ENCODE measurements at regions not wholly inside any gene's neighbourhood (a gene's known extent, or its start where the extent isn't known, plus 50 kb on each side); places are given as distances from the start of the nearest gene placed in this dataset.

DNA sequence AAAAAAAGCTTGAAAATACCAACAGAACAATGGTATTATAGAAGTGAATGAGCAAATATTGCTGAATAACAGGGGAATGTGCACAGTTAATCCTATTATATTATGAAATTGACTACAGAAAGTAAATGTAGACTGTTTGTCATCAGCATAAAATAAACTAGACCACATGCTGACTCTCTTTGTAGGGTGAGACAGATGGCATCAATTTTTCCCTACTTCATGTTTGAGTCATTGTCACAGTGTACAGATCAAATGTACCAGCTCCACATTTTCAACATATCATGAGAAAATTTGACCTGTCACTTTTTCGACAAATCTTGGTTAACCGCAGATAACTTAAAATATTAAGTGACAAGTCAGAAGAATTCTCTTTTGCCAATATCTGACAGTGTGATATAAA, 421.0 kb downstream of the RPL10L start:
- TF ChIP-seq, protein P1, sequence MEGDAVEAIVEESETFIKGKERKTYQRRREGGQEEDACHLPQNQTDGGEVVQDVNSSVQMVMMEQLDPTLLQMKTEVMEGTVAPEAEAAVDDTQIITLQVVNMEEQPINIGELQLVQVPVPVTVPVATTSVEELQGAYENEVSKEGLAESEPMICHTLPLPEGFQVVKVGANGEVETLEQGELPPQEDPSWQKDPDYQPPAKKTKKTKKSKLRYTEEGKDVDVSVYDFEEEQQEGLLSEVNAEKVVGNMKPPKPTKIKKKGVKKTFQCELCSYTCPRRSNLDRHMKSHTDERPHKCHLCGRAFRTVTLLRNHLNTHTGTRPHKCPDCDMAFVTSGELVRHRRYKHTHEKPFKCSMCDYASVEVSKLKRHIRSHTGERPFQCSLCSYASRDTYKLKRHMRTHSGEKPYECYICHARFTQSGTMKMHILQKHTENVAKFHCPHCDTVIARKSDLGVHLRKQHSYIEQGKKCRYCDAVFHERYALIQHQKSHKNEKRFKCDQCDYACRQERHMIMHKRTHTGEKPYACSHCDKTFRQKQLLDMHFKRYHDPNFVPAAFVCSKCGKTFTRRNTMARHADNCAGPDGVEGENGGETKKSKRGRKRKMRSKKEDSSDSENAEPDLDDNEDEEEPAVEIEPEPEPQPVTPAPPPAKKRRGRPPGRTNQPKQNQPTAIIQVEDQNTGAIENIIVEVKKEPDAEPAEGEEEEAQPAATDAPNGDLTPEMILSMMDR (IDR thresholded peaks at IDR 0.05; ENCODE audit: low read depth, low read length, poor library complexity, severe bottlenecking) = no peak
- no peak for TF ChIP-seq EZH2phosphoT487 (IDR thresholded peaks at IDR 0.05; ENCODE audit: borderline replicate concordance, low read length)
- H3K79me2 ChIP-seq (ENCODE audit: control insufficient read depth, low read length) = no peaks in the 10 kb centered on the region
- H3K4me2 ChIP-seq (ENCODE audit: low read length) = no peak overlapping the region
- no peaks in the 10 kb centered on the region for H3K4me1 ChIP-seq (ENCODE audit: control insufficient read depth, low read length)
- H3K27me3 ChIP-seq (ENCODE audit: control insufficient read depth, low read length) = no peaks in the 10 kb centered on the region
- H3K4me3 ChIP-seq (ENCODE audit: low read length) = no peak overlapping the region
- no peaks in the 10 kb centered on the region for H3K9me3 ChIP-seq (ENCODE audit: control insufficient read depth, insufficient read depth, low read length)
- no peaks in the 10 kb centered on the region for H3F3A ChIP-seq (ENCODE audit: control insufficient read depth, insufficient read depth)
- H4K20me1 ChIP-seq (ENCODE audit: control insufficient read depth, insufficient read depth, low read depth, low read length) = no peaks in the 10 kb centered on the region
- no peaks in the 10 kb centered on the region for H3K9me2 ChIP-seq (replicated peaks; ENCODE audit: control insufficient read depth, low read length)
- H3K36me3 ChIP-seq (ENCODE audit: control insufficient read depth, low read length) = no peaks in the 10 kb centered on the region
- H3K27ac ChIP-seq (ENCODE audit: low read depth, low read length) = no peak overlapping the region

DNA sequence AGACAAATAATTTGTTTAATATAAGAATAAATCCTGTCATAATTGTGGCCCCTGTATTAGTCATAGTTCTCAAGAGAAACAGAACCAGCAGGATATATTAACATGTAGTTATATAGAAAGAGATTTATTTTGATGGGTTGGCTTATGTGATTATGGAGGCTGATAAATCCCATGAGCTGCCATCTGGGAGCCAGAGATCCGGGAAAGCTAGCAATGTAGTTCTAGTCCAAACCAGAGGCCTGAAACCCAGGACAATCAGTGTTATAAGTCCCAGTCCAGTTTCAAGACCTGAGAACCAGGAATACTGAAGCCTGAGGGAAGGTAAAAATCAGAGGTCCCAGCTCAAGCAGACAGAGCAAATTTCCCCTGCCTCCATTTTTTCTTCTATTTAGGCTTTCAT, 435.8 kb downstream of the RPL10L start:
- Histone ChIP-seq H3K4me1 (ENCODE audit: control insufficient read depth, low read length) (no peaks in the 10 kb centered on the region), H3K79me2 (ENCODE audit: control insufficient read depth, low read length) (no peaks in the 10 kb centered on the region), H3K9me2 (replicated peaks; ENCODE audit: control insufficient read depth, low read length) (no peaks in the 10 kb centered on the region), H3K27me3 (ENCODE audit: control insufficient read depth, low read length) (no peaks in the 10 kb centered on the region), H3K27ac (ENCODE audit: low read depth, low read length) (no peak overlapping the region), H3F3A (ENCODE audit: control insufficient read depth, insufficient read depth) (no peaks in the 10 kb centered on the region), H3K4me3 (ENCODE audit: low read length) (no peak overlapping the region), H3K9me3 (ENCODE audit: control insufficient read depth, insufficient read depth, low read length) (no peaks in the 10 kb centered on the region), H3K4me2 (ENCODE audit: low read length) (no peak overlapping the region), H4K20me1 (ENCODE audit: control insufficient read depth, insufficient read depth, low read depth, low read length) (no peaks in the 10 kb centered on the region), H3K36me3 (ENCODE audit: control insufficient read depth, low read length) (no peaks in the 10 kb centered on the region)
- TF ChIP-seq, protein P1 (IDR thresholded peaks at IDR 0.05; ENCODE audit: low read depth, low read length, poor library complexity, severe bottlenecking) = no peak
- TF ChIP-seq EZH2phosphoT487 (IDR thresholded peaks at IDR 0.05; ENCODE audit: borderline replicate concordance, low read length) = no peak

DNA sequence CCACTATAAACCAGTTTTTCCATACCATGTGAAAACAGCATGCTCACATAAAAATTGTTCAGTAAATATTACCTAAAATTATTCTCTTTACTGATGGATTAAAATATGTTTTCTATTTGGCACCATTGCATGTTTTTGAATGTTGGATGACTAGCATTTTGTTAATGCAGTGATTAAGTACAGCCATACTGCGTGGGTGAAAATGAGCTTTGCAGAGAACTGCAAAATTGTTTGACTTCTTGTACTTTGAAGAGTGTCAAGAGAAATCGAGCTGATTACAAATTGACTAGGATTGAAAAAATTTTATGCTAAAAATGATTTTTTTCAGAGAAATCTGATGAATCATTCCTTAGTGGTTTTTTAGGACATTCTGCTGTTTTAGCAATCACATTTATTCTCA, 452.9 kb downstream of the RPL10L start:
- TF ChIP-seq, protein P1 (IDR thresholded peaks at IDR 0.05; ENCODE audit: low read depth, low read length, poor library complexity, severe bottlenecking) = no peak
- no peak for TF ChIP-seq EZH2phosphoT487 (IDR thresholded peaks at IDR 0.05; ENCODE audit: borderline replicate concordance, low read length)
- Histone ChIP-seq H3K27me3 (ENCODE audit: control insufficient read depth, low read length) (no peaks in the 10 kb centered on the region), H3K4me3 (ENCODE audit: low read length) (no peak overlapping the region), H3K9me2 (replicated peaks; ENCODE audit: control insufficient read depth, low read length) (no peaks in the 10 kb centered on the region), H3K79me2 (ENCODE audit: control insufficient read depth, low read length) (no peaks in the 10 kb centered on the region), H3K9me3 (ENCODE audit: control insufficient read depth, insufficient read depth, low read length) (no peaks in the 10 kb centered on the region), H3K27ac (ENCODE audit: low read depth, low read length) (no peak overlapping the region), H3K4me2 (ENCODE audit: low read length) (no peak overlapping the region), H3K4me1 (ENCODE audit: control insufficient read depth, low read length) (no peaks in the 10 kb centered on the region), H4K20me1 (ENCODE audit: control insufficient read depth, insufficient read depth, low read depth, low read length) (no peaks in the 10 kb centered on the region), H3F3A (ENCODE audit: control insufficient read depth, insufficient read depth) (no peaks in the 10 kb centered on the region), H3K36me3 (ENCODE audit: control insufficient read depth, low read length) (no peaks in the 10 kb centered on the region)

DNA sequence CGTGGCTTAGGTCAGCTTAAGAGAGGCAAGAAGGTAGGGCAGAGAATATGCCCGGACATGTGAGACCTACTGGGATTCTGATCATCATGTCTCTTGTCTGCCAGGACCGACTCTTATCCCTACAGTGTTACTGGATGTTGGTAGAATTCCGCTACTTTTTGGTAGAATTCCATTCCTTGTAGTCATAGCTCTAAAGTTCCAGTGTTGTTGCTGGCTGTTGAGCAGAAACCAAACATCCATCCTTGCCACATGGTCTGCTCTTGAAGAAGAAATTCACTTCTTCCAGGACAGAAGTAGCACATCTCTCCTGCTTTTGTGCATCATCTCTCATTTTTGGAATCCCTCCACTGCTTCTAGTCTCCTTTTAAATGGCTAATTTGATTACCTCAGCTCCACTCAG, 453.7 kb downstream of the RPL10L start:
- Histone ChIP-seq H3K36me3 (ENCODE audit: control insufficient read depth, low read length) (no peaks in the 10 kb centered on the region), H3K27ac (ENCODE audit: low read depth, low read length) (no peak overlapping the region), H3K27me3 (ENCODE audit: control insufficient read depth, low read length) (no peaks in the 10 kb centered on the region), H3K9me3 (ENCODE audit: control insufficient read depth, insufficient read depth, low read length) (no peaks in the 10 kb centered on the region), H3K79me2 (ENCODE audit: control insufficient read depth, low read length) (no peaks in the 10 kb centered on the region), H3F3A (ENCODE audit: control insufficient read depth, insufficient read depth) (no peaks in the 10 kb centered on the region), H3K9me2 (replicated peaks; ENCODE audit: control insufficient read depth, low read length) (no peaks in the 10 kb centered on the region), H3K4me2 (ENCODE audit: low read length) (no peak overlapping the region), H3K4me3 (ENCODE audit: low read length) (no peak overlapping the region), H4K20me1 (ENCODE audit: control insufficient read depth, insufficient read depth, low read depth, low read length) (no peaks in the 10 kb centered on the region), H3K4me1 (ENCODE audit: control insufficient read depth, low read length) (no peaks in the 10 kb centered on the region)
- TF ChIP-seq EZH2phosphoT487 (IDR thresholded peaks at IDR 0.05; ENCODE audit: borderline replicate concordance, low read length) = no peak
- TF ChIP-seq, protein P1 (IDR thresholded peaks at IDR 0.05; ENCODE audit: low read depth, low read length, poor library complexity, severe bottlenecking) = no peak
